HCEC 1CT (cell line): ENCODE measurements at regions not wholly inside any gene's neighbourhood (a gene's known extent, or its start where the extent isn't known, plus 50 kb on each side); places are given as distances from the start of the nearest gene placed in this dataset.
A peak's percentile ranks its signal among the peaks of the same experiment; 100 is the strongest.

Experiments used
- DNase-seq: peaks from one replicate; pipeline ENCODE4 v3.0.0-alpha.2; 2017

- DNase-seq = no peak
These were observed 257.7 kb upstream of the OPRM1 start for GRCh38 chr6:153781306-153781705.

- DNase-seq = no peak
These were observed 259.0 kb upstream of the OPRM1 start for GRCh38 chr6:153780011-153780410.

- DNase-seq = no peak
These were observed 260.8 kb upstream of the OPRM1 start for GRCh38 chr6:153778216-153778615.

GRCh38 chr6:153771577-153771976 is 267.5 kb upstream of the OPRM1 start:
- DNase-seq = no peak

- DNase-seq = no peak
These were observed 271.9 kb upstream of the OPRM1 start for GRCh38 chr6:153767127-153767526.

- no peak for DNase-seq
These were observed 280.5 kb upstream of the OPRM1 start for GRCh38 chr6:153758516-153758915.

- DNase-seq = no peak
These were observed 303.3 kb upstream of the OPRM1 start for GRCh38 chr6:153735761-153736160.

GRCh38 chr6:153729189-153729588 is 309.9 kb upstream of the OPRM1 start:
- DNase-seq = no peak

GRCh38 chr6:153727885-153728284 is 311.2 kb upstream of the OPRM1 start:
- DNase-seq = no peak

GRCh38 chr6:153725456-153725855 is 313.6 kb upstream of the OPRM1 start:
- no peak for DNase-seq

- DNase-seq = no peak
These were observed 318.3 kb upstream of the OPRM1 start for GRCh38 chr6:153720732-153721131.

GRCh38 chr6:153705429-153705828 is 333.6 kb upstream of the OPRM1 start:
- DNase-seq = no peak

GRCh38 chr6:153702671-153703070 is 336.4 kb upstream of the OPRM1 start:
- DNase-seq = peak; percentile 54

- DNase-seq = peak; percentile 46
These were observed 340.4 kb upstream of the OPRM1 start for GRCh38 chr6:153698637-153699036.

- no peak for DNase-seq
These were observed 341.0 kb upstream of the OPRM1 start for GRCh38 chr6:153698001-153698400.

- DNase-seq = no peak
These were observed 361.5 kb upstream of the OPRM1 start for GRCh38 chr6:153677522-153677921.

GRCh38 chr6:153673750-153674149 is 365.3 kb upstream of the OPRM1 start:
- no peak for DNase-seq

GRCh38 chr6:153673225-153673624 is 365.8 kb upstream of the OPRM1 start:
- no peak for DNase-seq

- no peak for DNase-seq
These were observed 368.5 kb upstream of the OPRM1 start for GRCh38 chr6:153670403-153671026.

GRCh38 chr6:153668758-153669157 is 370.3 kb upstream of the OPRM1 start:
- no peak for DNase-seq

- DNase-seq = peak; percentile 27
These were observed 376.1 kb upstream of the OPRM1 start for GRCh38 chr6:153662982-153663381.

GRCh38 chr6:153645326-153645725 is 393.7 kb upstream of the OPRM1 start:
- DNase-seq = no peak

- no peak for DNase-seq
These were observed 395.0 kb upstream of the OPRM1 start for GRCh38 chr6:153644000-153644399.

GRCh38 chr6:153634416-153634815 is 404.6 kb upstream of the OPRM1 start:
- peak; percentile 11 for DNase-seq

GRCh38 chr6:153625089-153625488 is 414.0 kb upstream of the OPRM1 start:
- DNase-seq = peak; percentile 13

GRCh38 chr6:153624528-153624927 is 414.5 kb upstream of the OPRM1 start:
- DNase-seq = peak; percentile 4
